ENCODE measurements at regions not wholly inside any gene's neighbourhood (a gene's known extent, or its start where the extent isn't known, plus 50 kb on each side); places are given as distances from the start of the nearest gene placed in this dataset.

GRCh38 chr5:63164838-63165535 lies 586.4 kb downstream of the LRRC70 start:
- Mint-ChIP-seq H3K36me3 (no peaks in the 10 kb centered on the region), H3K4me1 (no peaks in the 10 kb centered on the region), H3K9me3 (peaks cover 0 to 3% (median 0%) of the 10 kb centered on the region in 7 donors), H3K4me3 (no peak overlapping the region), H3K27ac (no peak overlapping the region), H3K27me3 (ENCODE audit: low read depth in 3 of 3) (peaks cover 0 to 1% (median 0%) of the 10 kb centered on the region in 3 donors)
- 89% methylated on average over 1 of the region's 6 CpGs for WGBS (ENCODE audit: insufficient coverage)
- Histone ChIP-seq H3K9me3 (replicated peaks in 1 of 2; ENCODE audit: control insufficient read depth in 1 of 2, insufficient read depth in 1 of 2, low read length in 2 of 2) (no peaks in the 10 kb centered on the region), H3K79me2 (ENCODE audit: insufficient read depth, low read length) (no peaks in the 10 kb centered on the region), H3K36me3 (replicated peaks in 1 of 2; ENCODE audit: control insufficient read depth in 1 of 2, insufficient read depth in 2 of 2, low read length in 2 of 2) (no peaks in the 10 kb centered on the region), H4K20me1 (ENCODE audit: insufficient read depth, low read length) (no peaks in the 10 kb centered on the region), H3K9ac (ENCODE audit: insufficient read depth, low read length, poor library complexity, severe bottlenecking) (no peak overlapping the region), H3K27ac (ENCODE audit: low read depth in 1 of 2, low read length in 2 of 2) (no peak overlapping the region), H3K4me3 (replicated peaks in 1 of 3; ENCODE audit: low read depth in 2 of 3, low read length in 3 of 3) (no peak overlapping the region), H3K27me3 (ENCODE audit: control insufficient read depth in 2 of 2, insufficient read depth in 2 of 2, low read length in 2 of 2) (no peaks in the 10 kb centered on the region), H3K4me2 (replicated peaks; ENCODE audit: extremely low read depth, low read length, poor library complexity, severe bottlenecking) (no peak overlapping the region), H3K4me1 (ENCODE audit: control insufficient read depth in 1 of 2, insufficient read depth in 2 of 2, low read length in 2 of 2) (no peaks in the 10 kb centered on the region), H2AFZ (ENCODE audit: insufficient read depth, low read depth, low read length, poor library complexity, severe bottlenecking) (no peak overlapping the region)
- no peak for DNase-seq
- intact Hi-C loops (cut with micrococcal nuclease): no loop called here
- TF ChIP-seq CTCF (IDR thresholded peaks at IDR 0.05): no peak

GRCh38 chr5:63164339-63164738 lies 585.7 kb downstream of the LRRC70 start:
- Histone ChIP-seq H3K9ac (ENCODE audit: insufficient read depth, low read length, poor library complexity, severe bottlenecking) (no peak overlapping the region), H4K20me1 (ENCODE audit: insufficient read depth, low read length) (no peaks in the 10 kb centered on the region), H3K9me3 (replicated peaks in 1 of 2; ENCODE audit: control insufficient read depth in 1 of 2, insufficient read depth in 1 of 2, low read length in 2 of 2) (no peaks in the 10 kb centered on the region), H2AFZ (ENCODE audit: insufficient read depth, low read depth, low read length, poor library complexity, severe bottlenecking) (no peak overlapping the region), H3K27ac (ENCODE audit: low read depth in 1 of 2, low read length in 2 of 2) (no peak overlapping the region), H3K36me3 (replicated peaks in 1 of 2; ENCODE audit: control insufficient read depth in 1 of 2, insufficient read depth in 2 of 2, low read length in 2 of 2) (no peaks in the 10 kb centered on the region), H3K79me2 (ENCODE audit: insufficient read depth, low read length) (no peaks in the 10 kb centered on the region), H3K4me2 (replicated peaks; ENCODE audit: extremely low read depth, low read length, poor library complexity, severe bottlenecking) (no peak overlapping the region), H3K27me3 (ENCODE audit: control insufficient read depth in 2 of 2, insufficient read depth in 2 of 2, low read length in 2 of 2) (no peaks in the 10 kb centered on the region), H3K4me3 (replicated peaks in 1 of 3; ENCODE audit: low read depth in 2 of 3, low read length in 3 of 3) (no peak overlapping the region), H3K4me1 (ENCODE audit: control insufficient read depth in 1 of 2, insufficient read depth in 2 of 2, low read length in 2 of 2) (no peaks in the 10 kb centered on the region)
- Mint-ChIP-seq H3K9me3 (peaks cover 0 to 3% (median 0%) of the 10 kb centered on the region in 7 donors), H3K4me3 (no peak overlapping the region), H3K27me3 (ENCODE audit: low read depth in 3 of 3) (peaks cover 0 to 1% (median 0%) of the 10 kb centered on the region in 3 donors), H3K4me1 (no peaks in the 10 kb centered on the region), H3K27ac (no peak overlapping the region), H3K36me3 (no peaks in the 10 kb centered on the region)
- intact Hi-C loops (cut with micrococcal nuclease): no loop called here
- no CpG with 5 or more reads among the region's 2 CpGs for WGBS (ENCODE audit: insufficient coverage)
- no peak for TF ChIP-seq CTCF (IDR thresholded peaks at IDR 0.05)
- no peak for DNase-seq

Data from CD14-positive monocyte (primary cell).